GM12874 (cell line): ENCODE measurements at regions not wholly inside any gene's neighbourhood (a gene's known extent, or its start where the extent isn't known, plus 50 kb on each side); places are given as distances from the start of the nearest gene placed in this dataset.

Experiments
- TF ChIP-seq, protein P1 (sequence below): IDR thresholded peaks from 2 replicates; pipeline ENCODE4 v1.5.1; 2011; ENCODE audit warnings: low read depth, mild to moderate bottlenecking, control low read depth, low read length, moderate library complexity; ENCODE audit not compliant: insufficient read depth

- TF ChIP-seq, protein P1, sequence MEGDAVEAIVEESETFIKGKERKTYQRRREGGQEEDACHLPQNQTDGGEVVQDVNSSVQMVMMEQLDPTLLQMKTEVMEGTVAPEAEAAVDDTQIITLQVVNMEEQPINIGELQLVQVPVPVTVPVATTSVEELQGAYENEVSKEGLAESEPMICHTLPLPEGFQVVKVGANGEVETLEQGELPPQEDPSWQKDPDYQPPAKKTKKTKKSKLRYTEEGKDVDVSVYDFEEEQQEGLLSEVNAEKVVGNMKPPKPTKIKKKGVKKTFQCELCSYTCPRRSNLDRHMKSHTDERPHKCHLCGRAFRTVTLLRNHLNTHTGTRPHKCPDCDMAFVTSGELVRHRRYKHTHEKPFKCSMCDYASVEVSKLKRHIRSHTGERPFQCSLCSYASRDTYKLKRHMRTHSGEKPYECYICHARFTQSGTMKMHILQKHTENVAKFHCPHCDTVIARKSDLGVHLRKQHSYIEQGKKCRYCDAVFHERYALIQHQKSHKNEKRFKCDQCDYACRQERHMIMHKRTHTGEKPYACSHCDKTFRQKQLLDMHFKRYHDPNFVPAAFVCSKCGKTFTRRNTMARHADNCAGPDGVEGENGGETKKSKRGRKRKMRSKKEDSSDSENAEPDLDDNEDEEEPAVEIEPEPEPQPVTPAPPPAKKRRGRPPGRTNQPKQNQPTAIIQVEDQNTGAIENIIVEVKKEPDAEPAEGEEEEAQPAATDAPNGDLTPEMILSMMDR = no peak
Measured at GRCh38 chr6:84836366-84836765, 72.0 kb upstream of the TBX18 start.

GRCh38 chr6:84835340-84835739 is 70.9 kb upstream of the TBX18 start:
- TF ChIP-seq, protein P1 = no peak

DNA sequence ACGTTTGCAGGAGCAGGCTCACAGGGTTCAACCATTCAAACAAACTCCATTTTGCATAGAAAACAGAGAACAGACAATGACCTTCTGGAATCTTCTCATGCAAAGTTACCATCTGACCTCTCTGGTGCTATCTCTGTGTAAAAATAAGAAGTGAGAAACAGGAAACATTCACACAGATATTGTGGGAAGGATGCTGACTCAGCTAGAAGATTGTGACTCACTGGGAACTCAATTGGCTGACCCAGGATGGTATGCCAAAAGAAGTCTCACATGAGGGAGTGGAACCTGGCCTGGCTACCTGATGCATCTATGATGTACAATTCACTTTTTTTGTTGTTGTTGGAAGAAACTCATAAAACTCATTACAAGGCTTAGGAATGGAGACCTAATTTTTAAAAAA is 61.1 kb upstream of the TBX18 start:
- TF ChIP-seq, protein P1 = no peak

DNA sequence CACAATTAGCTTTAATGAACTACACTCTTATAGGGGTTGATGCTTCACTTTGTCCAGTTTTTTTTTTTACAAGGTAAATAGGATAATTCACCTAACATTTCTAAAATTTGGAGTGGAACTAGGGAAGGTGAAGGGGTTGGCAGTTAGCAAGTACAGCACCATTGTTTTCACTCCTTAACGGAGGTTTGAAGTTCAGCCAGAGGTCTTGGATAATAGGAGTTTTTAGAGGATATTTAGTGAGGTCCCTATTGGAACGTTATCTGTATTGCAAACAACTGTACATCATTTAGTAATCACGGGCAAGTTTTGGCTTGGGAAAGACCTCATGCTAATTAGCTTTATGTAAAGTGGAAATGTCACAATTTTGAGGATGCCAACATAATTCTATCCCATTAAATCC is 52.3 kb upstream of the TBX18 start:
- TF ChIP-seq, protein P1 = no peak

GRCh38 chr6:84815896-84816735 is 51.7 kb upstream of the TBX18 start:
- TF ChIP-seq, protein P1 = no peak
